Erythroblast (primary cell): ENCODE measurements at regions not wholly inside any gene's neighbourhood (a gene's known extent, or its start where the extent isn't known, plus 50 kb on each side); places are given as distances from the start of the nearest gene placed in this dataset.

Experiments used
- DNase-seq, 2 experiments: peaks; one replicate each; lab custom pipeline; 2025; lab: John Stamatoyannopoulos, UW
- GATA1 ChIP-seq: IDR thresholded peaks from 2 replicates; pipeline ENCODE4 v1.6.1; 2011; ENCODE audit warnings: low read depth, mild to moderate bottlenecking, control low read depth, low read length, moderate library complexity
- POLR2A ChIP-seq: IDR thresholded peaks from 2 replicates; pipeline ENCODE4 v1.6.1; 2011; ENCODE audit warnings: mild to moderate bottlenecking, low read length

DNA sequence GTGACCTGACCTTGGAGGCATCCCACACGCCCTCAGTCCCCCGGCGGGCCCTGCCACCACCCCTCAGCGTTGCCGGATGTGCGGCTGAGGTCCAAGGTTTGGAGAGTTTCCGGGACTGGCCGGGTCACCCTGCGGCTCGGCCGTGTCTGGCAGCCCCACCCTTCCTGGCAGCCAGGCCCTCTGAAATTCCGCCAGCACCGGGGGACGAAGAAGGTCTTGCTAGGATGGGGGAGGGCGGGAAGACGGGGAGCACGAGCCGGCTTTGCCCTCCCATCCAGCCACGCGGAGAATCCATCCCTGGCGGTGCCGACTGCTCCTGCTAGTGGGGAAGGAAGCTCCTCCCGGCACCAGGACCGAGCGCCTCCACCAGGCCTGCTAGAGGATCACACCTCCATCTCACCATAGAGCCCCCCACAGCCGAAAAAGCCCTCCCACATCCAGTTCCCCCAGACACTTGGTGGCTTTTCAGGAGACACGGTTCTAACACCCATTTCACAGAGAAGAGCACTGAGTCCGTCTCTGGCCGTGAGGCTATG lies 81.5 kb downstream of the CPN2 start:
- DNase-seq = peak; percentile 75 to 81

DNA sequence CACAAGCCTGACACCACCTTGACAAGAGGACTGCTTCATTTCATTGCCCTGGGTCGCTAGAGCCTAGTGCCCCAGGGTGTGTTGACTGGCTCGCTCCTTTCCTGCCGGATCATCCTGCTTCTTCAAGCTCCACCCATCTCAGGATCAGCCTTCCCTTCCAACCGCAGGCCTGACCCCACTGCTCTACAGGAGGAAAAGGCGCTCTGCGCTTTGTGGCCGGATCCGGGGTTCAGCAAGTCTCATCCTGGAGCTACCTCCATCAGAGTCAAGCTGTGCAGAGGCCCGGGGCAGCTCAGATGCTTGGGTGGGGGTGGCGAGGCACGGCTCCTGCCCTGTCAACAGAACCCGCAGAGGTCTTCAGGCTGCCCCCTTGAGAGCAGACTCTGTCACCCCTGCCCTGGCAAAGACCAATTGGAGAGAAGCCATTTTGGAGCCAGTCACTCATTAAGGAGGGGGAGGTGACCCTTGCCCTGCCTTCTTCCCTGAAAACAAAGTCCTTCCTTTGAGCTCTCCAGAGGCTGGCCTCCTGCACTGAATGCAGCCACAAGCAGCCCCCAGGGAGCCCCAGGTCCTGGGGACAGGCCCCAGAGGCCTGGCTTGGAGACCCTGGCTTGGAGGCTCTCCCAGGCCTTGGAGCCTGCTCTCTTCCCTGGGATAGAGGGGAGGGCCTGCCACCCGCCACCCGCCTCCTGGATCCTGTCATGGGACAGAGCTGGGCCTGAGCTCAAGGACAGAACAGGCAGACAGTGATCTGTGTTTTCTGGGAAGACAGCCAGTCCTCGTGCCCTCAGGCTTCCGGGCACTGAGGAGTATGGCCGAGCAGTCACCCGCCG lies 80.3 kb downstream of the CPN2 start:
- TF ChIP-seq GATA1 (no peak), POLR2A (no peak)
- no peak for DNase-seq

More for the DNA sequence above, 81.5 kb downstream of the CPN2 start:
- TF ChIP-seq GATA1 (no peak), POLR2A (no peak)

DNA sequence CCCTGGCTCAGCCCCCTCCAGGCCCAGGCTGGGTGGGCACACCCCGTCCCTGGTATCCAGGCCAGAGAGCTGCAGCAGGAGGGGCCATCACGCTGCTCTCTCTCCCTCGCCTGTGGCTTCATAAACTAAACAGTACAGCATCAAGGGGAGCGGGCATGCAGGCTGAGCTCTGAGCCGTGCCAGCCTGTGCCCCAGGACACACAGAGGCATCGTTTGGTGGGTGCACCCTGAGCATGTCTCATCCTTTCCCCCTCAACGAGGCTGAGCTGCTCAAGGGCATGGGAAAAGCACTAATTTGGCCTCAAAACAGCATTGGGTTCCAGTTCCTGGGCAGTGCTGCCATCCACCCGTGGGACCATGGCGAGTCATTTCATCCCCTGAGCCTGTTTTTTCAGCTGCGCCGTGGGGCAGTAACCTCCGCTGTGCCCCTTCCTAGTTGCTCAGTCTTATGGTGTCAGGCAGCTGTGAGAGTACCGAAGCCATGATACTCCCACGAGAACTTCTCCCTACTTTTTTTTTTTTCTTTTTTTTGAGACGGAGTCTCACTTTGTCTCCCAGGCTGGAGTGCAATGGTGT lies 79.6 kb downstream of the CPN2 start:
- TF ChIP-seq GATA1 = no peak
- TF ChIP-seq POLR2A = no peak
- no peak for DNase-seq

- TF ChIP-seq POLR2A (no peak), GATA1 (no peak)
- DNase-seq = no peak
Measured at GRCh38 chr3:194272221-194272620, 78.9 kb downstream of the CPN2 start.

DNA sequence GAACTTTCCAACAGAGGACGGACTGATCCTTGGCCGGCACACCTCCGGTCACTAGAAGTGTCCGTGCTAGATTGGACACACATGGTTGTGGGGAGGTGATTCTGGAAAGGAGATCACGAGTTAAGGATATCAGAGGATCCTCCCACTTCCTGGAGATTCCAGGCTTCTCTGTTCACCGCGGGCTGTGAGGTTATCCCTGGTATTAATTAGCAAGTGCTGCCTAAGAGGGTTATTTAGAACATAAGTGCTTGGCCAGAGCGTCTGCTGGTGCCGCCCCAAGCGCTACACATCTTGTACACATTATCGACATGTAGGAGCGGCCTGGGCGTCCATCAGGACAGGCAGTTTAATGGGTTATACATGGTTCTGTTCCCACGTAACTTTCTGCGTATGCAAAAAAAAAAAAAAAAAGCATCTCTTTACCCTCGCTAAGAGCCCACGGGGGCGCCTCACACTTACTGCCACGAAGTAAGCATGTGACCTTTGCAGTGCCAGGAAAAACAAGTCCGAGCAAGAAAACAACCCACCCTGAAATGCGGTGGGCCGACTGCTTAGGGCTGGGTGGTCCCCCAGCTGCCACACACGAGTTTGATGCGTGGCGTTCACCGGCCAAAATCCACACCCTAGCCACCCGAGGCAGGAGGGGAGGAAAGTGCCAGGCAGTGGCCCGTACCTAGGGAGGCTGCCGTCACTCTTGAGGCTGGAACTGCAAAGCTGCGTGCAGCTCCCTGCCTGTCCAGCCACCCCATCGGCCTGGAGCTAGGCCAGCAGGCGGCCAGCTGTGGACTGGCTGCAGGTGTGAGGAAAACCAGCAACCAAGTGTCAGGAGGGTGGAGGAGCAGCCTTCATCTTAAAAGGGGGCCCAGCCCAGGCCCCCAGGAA lies 78.0 kb downstream of the CPN2 start:
- TF ChIP-seq POLR2A = no peak

GRCh38 chr3:194273743-194274310 lies 77.3 kb downstream of the CPN2 start:
- no peak for DNase-seq
- TF ChIP-seq GATA1 (no peak), POLR2A (no peak)

More for the DNA sequence above, 78.0 kb downstream of the CPN2 start:
- no peak for DNase-seq

DNA sequence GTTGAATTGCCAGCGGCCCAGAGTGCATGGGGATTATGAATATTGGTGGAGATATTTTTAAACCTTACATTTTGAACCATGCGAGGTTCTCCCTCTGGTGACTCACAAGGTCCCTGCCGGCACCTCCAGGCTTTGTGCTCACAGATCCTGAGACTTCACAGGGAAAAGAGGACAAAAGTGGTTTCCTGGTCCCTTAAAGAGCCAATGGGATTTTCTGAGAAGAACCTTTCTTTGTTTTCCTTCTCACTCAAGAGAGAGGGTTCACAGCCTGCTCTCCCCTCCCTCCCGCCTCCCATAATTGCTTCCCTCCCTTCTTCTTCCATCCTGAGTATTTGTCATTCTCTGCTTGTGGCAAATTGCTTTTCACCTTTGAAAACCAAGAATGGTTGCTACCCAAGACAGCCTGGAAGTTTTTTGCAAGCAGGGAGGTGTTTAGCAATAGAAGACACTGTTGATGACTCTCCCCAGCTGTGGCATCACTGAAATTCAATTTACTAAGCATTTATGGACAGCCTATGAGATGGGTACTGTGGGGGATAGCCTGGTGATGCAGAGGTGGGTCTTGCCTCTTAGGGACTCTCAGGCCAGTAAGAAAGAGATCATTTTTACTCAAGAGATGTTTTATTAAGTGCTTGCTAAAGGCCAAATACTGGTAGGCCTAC lies 76.6 kb downstream of the CPN2 start:
- no peak for DNase-seq
- TF ChIP-seq POLR2A (no peak), GATA1 (no peak)

DNA sequence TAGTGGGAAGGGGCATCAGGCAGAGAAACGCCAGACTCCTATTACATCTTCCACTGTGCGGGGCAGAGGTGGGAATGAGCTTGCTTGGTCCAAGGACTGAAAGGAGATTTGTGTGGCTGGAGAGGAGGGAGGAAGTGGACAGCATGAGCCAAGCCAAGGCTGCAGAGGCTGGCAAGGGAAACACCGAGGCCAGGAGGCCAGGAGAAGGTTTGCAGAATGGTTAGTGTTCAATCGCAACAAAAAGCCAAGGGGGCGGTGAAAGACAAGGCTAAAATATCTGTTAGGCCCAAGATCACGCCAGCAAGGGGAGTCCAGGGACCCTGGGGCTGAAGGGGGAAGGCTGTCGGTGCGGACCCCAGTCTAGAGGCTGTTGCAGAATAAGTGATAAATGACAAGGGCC lies 75.8 kb downstream of the CPN2 start:
- TF ChIP-seq POLR2A (no peak), GATA1 (no peak)
- peak; percentile 20 to 41 for DNase-seq

DNA sequence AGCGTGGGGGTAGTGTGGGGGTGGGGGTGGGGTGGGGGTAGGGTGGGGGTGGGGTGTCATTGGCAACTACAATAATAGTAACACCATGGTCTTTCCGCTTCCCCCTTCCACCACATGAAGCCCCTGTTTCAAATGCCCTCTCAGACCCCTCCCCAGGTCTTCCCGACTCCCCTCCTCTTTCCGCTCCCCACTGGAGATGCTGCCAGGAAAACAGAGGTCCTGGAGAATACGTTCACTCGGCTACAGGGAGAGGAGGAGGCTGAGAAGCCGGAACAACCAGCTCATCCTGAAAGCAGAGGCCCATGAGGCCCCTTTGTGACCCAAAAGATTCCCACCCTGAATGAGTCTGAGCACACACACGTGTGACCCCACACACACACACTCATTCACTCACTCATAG lies 75.4 kb downstream of the CPN2 start:
- no peak for TF ChIP-seq POLR2A
- no peak for TF ChIP-seq GATA1
- peak in 1 of 2 experiments; percentile 26 for DNase-seq

GRCh38 chr3:194276768-194277103 lies 74.4 kb downstream of the CPN2 start:
- TF ChIP-seq GATA1 (no peak), POLR2A (no peak)
- DNase-seq = no peak

DNA sequence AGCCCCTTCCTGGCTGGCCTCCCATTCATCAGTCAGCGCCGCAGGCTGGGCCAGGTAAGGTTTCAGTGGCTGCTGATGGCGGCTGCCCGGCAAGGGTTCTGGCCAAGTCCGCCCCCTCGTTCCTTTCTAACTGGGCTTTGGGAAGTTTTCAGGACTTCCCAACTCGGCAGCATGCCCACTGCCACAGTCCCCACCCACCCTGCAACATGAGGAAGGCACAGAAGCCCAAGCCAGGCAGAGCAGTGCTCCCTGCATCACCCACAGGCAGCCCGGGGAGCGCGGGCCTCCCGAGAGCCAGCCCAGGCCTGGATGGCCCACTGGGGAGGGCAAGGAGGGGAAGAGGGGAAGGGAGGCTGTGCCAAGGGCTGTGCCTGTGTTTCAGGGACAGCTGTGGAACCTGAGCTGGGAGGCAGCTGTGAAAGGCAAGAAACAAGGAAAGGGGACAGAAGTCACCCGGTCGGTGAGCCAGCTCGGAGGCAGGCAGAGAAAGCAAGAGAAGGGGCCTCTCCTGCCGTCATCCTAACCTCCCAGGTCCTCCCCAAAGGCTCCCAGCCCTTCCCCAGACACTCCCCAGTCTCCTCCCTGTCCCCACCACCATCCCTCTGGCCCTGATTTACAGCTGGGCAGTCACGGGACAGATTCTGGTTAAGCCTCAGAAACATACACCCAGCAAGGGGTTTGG lies 73.9 kb downstream of the CPN2 start:
- TF ChIP-seq GATA1 = no peak
- TF ChIP-seq POLR2A = no peak
- DNase-seq = no peak

DNA sequence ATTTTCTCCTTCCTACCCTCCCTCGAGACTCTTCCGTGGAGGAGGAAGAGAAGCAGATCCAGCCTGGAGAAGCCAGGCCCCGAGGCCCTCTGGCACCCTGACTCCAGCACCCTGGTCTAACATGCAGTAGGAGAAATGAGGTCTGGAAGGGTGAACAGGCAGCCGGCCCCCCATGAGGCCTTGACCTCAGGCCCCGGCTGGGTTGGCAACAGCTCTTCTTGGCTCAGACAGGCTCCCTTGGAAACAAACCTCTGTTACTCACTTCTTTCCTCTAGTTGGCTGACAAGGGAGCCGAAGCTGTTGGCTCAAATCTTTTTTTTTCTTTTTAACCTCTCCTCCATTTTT lies 73.4 kb downstream of the CPN2 start:
- no peak for DNase-seq
- TF ChIP-seq POLR2A = no peak
- no peak for TF ChIP-seq GATA1
